ENCODE measurements at regions not wholly inside any gene's neighbourhood (a gene's known extent, or its start where the extent isn't known, plus 50 kb on each side); places are given as distances from the start of the nearest gene placed in this dataset.

GRCh38 chr10:2761971-2762370 lies 305.4 kb upstream of the PFKP start:
- Histone ChIP-seq H3K4me3 (ENCODE audit: insufficient read length, low read depth) (no peak overlapping the region), H3K27me3 (ENCODE audit: insufficient read depth, insufficient read length) (no peaks in the 10 kb centered on the region), H3K9ac (ENCODE audit: insufficient read length, low read depth) (no peak overlapping the region), H3K36me3 (ENCODE audit: insufficient read depth, insufficient read length, low read length) (no peaks in the 10 kb centered on the region), H3K9me3 (ENCODE audit: insufficient read depth, low read length) (no peaks in the 10 kb centered on the region), H3K4me1 (ENCODE audit: insufficient read depth, insufficient read length) (no peaks in the 10 kb centered on the region)
- DNase-seq (ENCODE audit: low read depth, low spot score) = no peak
- TF ChIP-seq YY1 (IDR thresholded peaks at IDR 0.05; ENCODE audit: insufficient read depth, insufficient read length) (no peak), ZNF274 (IDR thresholded peaks at IDR 0.05; ENCODE audit: low read depth, low read length) (no peak), SUZ12 (IDR thresholded peaks at IDR 0.05; ENCODE audit: extremely low read depth, insufficient read depth, insufficient read length) (no peak)

- Histone ChIP-seq H3K9me3 (ENCODE audit: insufficient read depth, low read length) (no peaks in the 10 kb centered on the region), H3K4me3 (ENCODE audit: insufficient read length, low read depth) (no peak overlapping the region), H3K9ac (ENCODE audit: insufficient read length, low read depth) (no peak overlapping the region), H3K27me3 (ENCODE audit: insufficient read depth, insufficient read length) (no peaks in the 10 kb centered on the region), H3K4me1 (ENCODE audit: insufficient read depth, insufficient read length) (no peaks in the 10 kb centered on the region), H3K36me3 (ENCODE audit: insufficient read depth, insufficient read length, low read length) (no peaks in the 10 kb centered on the region)
- no peak for DNase-seq (ENCODE audit: low read depth, low spot score)
- TF ChIP-seq ZNF274 (IDR thresholded peaks at IDR 0.05; ENCODE audit: low read depth, low read length) = no peak
- no peak for TF ChIP-seq YY1 (IDR thresholded peaks at IDR 0.05; ENCODE audit: insufficient read depth, insufficient read length)
- TF ChIP-seq SUZ12 (IDR thresholded peaks at IDR 0.05; ENCODE audit: extremely low read depth, insufficient read depth, insufficient read length) = no peak
Measured at GRCh38 chr10:2761311-2761710, 306.0 kb upstream of the PFKP start.

GRCh38 chr10:2760736-2761135 lies 306.6 kb upstream of the PFKP start:
- Histone ChIP-seq H3K4me1 (ENCODE audit: insufficient read depth, insufficient read length) (no peaks in the 10 kb centered on the region), H3K27me3 (ENCODE audit: insufficient read depth, insufficient read length) (no peaks in the 10 kb centered on the region), H3K4me3 (ENCODE audit: insufficient read length, low read depth) (no peak overlapping the region), H3K9ac (ENCODE audit: insufficient read length, low read depth) (no peak overlapping the region), H3K36me3 (ENCODE audit: insufficient read depth, insufficient read length, low read length) (no peaks in the 10 kb centered on the region), H3K9me3 (ENCODE audit: insufficient read depth, low read length) (no peaks in the 10 kb centered on the region)
- DNase-seq (ENCODE audit: low read depth, low spot score) = no peak
- TF ChIP-seq ZNF274 (IDR thresholded peaks at IDR 0.05; ENCODE audit: low read depth, low read length) (no peak), YY1 (IDR thresholded peaks at IDR 0.05; ENCODE audit: insufficient read depth, insufficient read length) (no peak), SUZ12 (IDR thresholded peaks at IDR 0.05; ENCODE audit: extremely low read depth, insufficient read depth, insufficient read length) (no peak)

- Histone ChIP-seq H3K4me3 (ENCODE audit: insufficient read length, low read depth) (no peak overlapping the region), H3K4me1 (ENCODE audit: insufficient read depth, insufficient read length) (no peaks in the 10 kb centered on the region), H3K9ac (ENCODE audit: insufficient read length, low read depth) (no peak overlapping the region), H3K36me3 (ENCODE audit: insufficient read depth, insufficient read length, low read length) (no peaks in the 10 kb centered on the region), H3K9me3 (ENCODE audit: insufficient read depth, low read length) (no peaks in the 10 kb centered on the region), H3K27me3 (ENCODE audit: insufficient read depth, insufficient read length) (no peaks in the 10 kb centered on the region)
- no peak for DNase-seq (ENCODE audit: low read depth, low spot score)
- TF ChIP-seq ZNF274 (IDR thresholded peaks at IDR 0.05; ENCODE audit: low read depth, low read length) = no peak
- TF ChIP-seq YY1 (IDR thresholded peaks at IDR 0.05; ENCODE audit: insufficient read depth, insufficient read length) = no peak
- TF ChIP-seq SUZ12 (IDR thresholded peaks at IDR 0.05; ENCODE audit: extremely low read depth, insufficient read depth, insufficient read length) = no peak
Measured at GRCh38 chr10:2759233-2759632, 308.1 kb upstream of the PFKP start.

- no peaks in the 10 kb centered on the region for H3K9me3 ChIP-seq (ENCODE audit: insufficient read depth, low read length)
- DNase-seq (ENCODE audit: low read depth, low spot score) = no peak
- H3K9ac ChIP-seq (ENCODE audit: insufficient read length, low read depth) = no peak overlapping the region
- TF ChIP-seq ZNF274 (IDR thresholded peaks at IDR 0.05; ENCODE audit: low read depth, low read length) (no peak), YY1 (IDR thresholded peaks at IDR 0.05; ENCODE audit: insufficient read depth, insufficient read length) (no peak), SUZ12 (IDR thresholded peaks at IDR 0.05; ENCODE audit: extremely low read depth, insufficient read depth, insufficient read length) (no peak)
- no peaks in the 10 kb centered on the region for H3K27me3 ChIP-seq (ENCODE audit: insufficient read depth, insufficient read length)
- H3K4me1 ChIP-seq (ENCODE audit: insufficient read depth, insufficient read length) = no peaks in the 10 kb centered on the region
- H3K4me3 ChIP-seq (ENCODE audit: insufficient read length, low read depth) = no peak overlapping the region
- H3K36me3 ChIP-seq (ENCODE audit: insufficient read depth, insufficient read length, low read length) = no peaks in the 10 kb centered on the region
Measured at GRCh38 chr10:2754943-2755342, 312.4 kb upstream of the PFKP start.

- DNase-seq (ENCODE audit: low read depth, low spot score) = no peak
- Histone ChIP-seq H3K9me3 (ENCODE audit: insufficient read depth, low read length) (no peaks in the 10 kb centered on the region), H3K9ac (ENCODE audit: insufficient read length, low read depth) (no peak overlapping the region), H3K36me3 (ENCODE audit: insufficient read depth, insufficient read length, low read length) (no peaks in the 10 kb centered on the region), H3K4me3 (ENCODE audit: insufficient read length, low read depth) (no peak overlapping the region), H3K27me3 (ENCODE audit: insufficient read depth, insufficient read length) (no peaks in the 10 kb centered on the region), H3K4me1 (ENCODE audit: insufficient read depth, insufficient read length) (no peaks in the 10 kb centered on the region)
- TF ChIP-seq ZNF274 (IDR thresholded peaks at IDR 0.05; ENCODE audit: low read depth, low read length) (no peak), YY1 (IDR thresholded peaks at IDR 0.05; ENCODE audit: insufficient read depth, insufficient read length) (no peak), SUZ12 (IDR thresholded peaks at IDR 0.05; ENCODE audit: extremely low read depth, insufficient read depth, insufficient read length) (no peak)
Measured at GRCh38 chr10:2748287-2748686, 319.1 kb upstream of the PFKP start.

GRCh38 chr10:2746638-2747037 lies 320.7 kb upstream of the PFKP start:
- Histone ChIP-seq H3K4me3 (ENCODE audit: insufficient read length, low read depth) (no peak overlapping the region), H3K4me1 (ENCODE audit: insufficient read depth, insufficient read length) (no peaks in the 10 kb centered on the region), H3K9ac (ENCODE audit: insufficient read length, low read depth) (no peak overlapping the region), H3K27me3 (ENCODE audit: insufficient read depth, insufficient read length) (no peaks in the 10 kb centered on the region), H3K36me3 (ENCODE audit: insufficient read depth, insufficient read length, low read length) (no peaks in the 10 kb centered on the region), H3K9me3 (ENCODE audit: insufficient read depth, low read length) (no peaks in the 10 kb centered on the region)
- no peak for DNase-seq (ENCODE audit: low read depth, low spot score)
- TF ChIP-seq SUZ12 (IDR thresholded peaks at IDR 0.05; ENCODE audit: extremely low read depth, insufficient read depth, insufficient read length) = no peak
- TF ChIP-seq YY1 (IDR thresholded peaks at IDR 0.05; ENCODE audit: insufficient read depth, insufficient read length) = no peak

- Histone ChIP-seq H3K9me3 (ENCODE audit: insufficient read depth, low read length) (no peaks in the 10 kb centered on the region), H3K4me3 (ENCODE audit: insufficient read length, low read depth) (no peak overlapping the region), H3K27me3 (ENCODE audit: insufficient read depth, insufficient read length) (no peaks in the 10 kb centered on the region), H3K9ac (ENCODE audit: insufficient read length, low read depth) (no peak overlapping the region), H3K4me1 (ENCODE audit: insufficient read depth, insufficient read length) (no peaks in the 10 kb centered on the region), H3K36me3 (ENCODE audit: insufficient read depth, insufficient read length, low read length) (no peaks in the 10 kb centered on the region)
- TF ChIP-seq YY1 (IDR thresholded peaks at IDR 0.05; ENCODE audit: insufficient read depth, insufficient read length) = no peak
- no peak for TF ChIP-seq ZNF274 (IDR thresholded peaks at IDR 0.05; ENCODE audit: low read depth, low read length)
- TF ChIP-seq SUZ12 (IDR thresholded peaks at IDR 0.05; ENCODE audit: extremely low read depth, insufficient read depth, insufficient read length) = no peak
- DNase-seq (ENCODE audit: low read depth, low spot score) = no peak
Measured at GRCh38 chr10:2745666-2746065, 321.7 kb upstream of the PFKP start.

Measured in NT2/D1 (cell line).